ENCODE measurements at regions not wholly inside any gene's neighbourhood (a gene's known extent, or its start where the extent isn't known, plus 50 kb on each side); places are given as distances from the start of the nearest gene placed in this dataset.

DNA sequence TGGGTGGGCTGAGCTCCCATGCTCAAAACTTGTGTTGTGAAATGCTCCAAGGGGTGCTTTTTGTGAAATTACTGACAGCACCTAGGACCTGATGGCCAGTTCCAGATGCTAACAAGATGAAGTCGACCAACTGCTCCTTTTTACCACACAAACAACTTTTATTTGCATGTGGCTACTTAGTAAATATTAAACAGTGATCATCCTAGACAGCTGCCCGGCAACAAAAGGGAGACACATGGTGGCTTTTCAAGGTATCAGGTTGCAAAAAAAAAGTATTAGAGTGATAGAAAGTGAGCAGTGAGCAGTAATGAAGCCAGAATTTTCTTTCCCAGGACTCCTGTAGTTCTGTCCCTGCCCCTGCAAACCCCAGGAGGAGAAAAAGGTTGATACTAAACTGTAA lies 118.5 kb downstream of the RPIA start:
- Mint-ChIP-seq H3K4me1 (no peaks in the 10 kb centered on the region), H3K4me3 (no peak overlapping the region), H3K27ac (no peak overlapping the region), H3K27me3 (ENCODE audit: low read depth) (peaks cover 10% of the 10 kb centered on the region; the same call in 1 of the 2 replicates), H3K36me3 (peaks cover 20% of the 10 kb centered on the region), H3K9me3 (peaks cover 33% of the 10 kb centered on the region)
- DNase-seq (ENCODE audit: low spot score) = no peak
- TF ChIP-seq, protein P1, sequence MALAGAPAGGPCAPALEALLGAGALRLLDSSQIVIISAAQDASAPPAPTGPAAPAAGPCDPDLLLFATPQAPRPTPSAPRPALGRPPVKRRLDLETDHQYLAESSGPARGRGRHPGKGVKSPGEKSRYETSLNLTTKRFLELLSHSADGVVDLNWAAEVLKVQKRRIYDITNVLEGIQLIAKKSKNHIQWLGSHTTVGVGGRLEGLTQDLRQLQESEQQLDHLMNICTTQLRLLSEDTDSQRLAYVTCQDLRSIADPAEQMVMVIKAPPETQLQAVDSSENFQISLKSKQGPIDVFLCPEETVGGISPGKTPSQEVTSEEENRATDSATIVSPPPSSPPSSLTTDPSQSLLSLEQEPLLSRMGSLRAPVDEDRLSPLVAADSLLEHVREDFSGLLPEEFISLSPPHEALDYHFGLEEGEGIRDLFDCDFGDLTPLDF (CRISPR knock-in tag; IDR thresholded peaks at IDR 0.05) = no peak
- no peak for TF ChIP-seq MLX (CRISPR knock-in tag; IDR thresholded peaks at IDR 0.05)
- no peak for TF ChIP-seq ZNF317 (CRISPR knock-in tag; IDR thresholded peaks at IDR 0.05; ENCODE audit: borderline replicate concordance, low read depth)
- no peak for TF ChIP-seq SP1 (CRISPR knock-in tag; conservative IDR thresholded peaks at IDR 0.05)
- no peak for TF ChIP-seq RORB (CRISPR knock-in tag; IDR thresholded peaks at IDR 0.05)
- TF ChIP-seq, protein P2, sequence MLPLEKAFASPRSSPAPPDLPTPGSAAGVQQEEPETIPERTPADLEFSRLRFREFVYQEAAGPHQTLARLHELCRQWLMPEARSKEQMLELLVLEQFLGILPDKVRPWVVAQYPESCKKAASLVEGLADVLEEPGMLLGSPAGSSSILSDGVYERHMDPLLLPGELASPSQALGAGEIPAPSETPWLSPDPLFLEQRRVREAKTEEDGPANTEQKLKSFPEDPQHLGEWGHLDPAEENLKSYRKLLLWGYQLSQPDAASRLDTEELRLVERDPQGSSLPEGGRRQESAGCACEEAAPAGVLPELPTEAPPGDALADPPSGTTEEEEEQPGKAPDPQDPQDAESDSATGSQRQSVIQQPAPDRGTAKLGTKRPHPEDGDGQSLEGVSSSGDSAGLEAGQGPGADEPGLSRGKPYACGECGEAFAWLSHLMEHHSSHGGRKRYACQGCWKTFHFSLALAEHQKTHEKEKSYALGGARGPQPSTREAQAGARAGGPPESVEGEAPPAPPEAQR (CRISPR knock-in tag; IDR thresholded peaks at IDR 0.05) = no peak
- TF ChIP-seq, protein P3, sequence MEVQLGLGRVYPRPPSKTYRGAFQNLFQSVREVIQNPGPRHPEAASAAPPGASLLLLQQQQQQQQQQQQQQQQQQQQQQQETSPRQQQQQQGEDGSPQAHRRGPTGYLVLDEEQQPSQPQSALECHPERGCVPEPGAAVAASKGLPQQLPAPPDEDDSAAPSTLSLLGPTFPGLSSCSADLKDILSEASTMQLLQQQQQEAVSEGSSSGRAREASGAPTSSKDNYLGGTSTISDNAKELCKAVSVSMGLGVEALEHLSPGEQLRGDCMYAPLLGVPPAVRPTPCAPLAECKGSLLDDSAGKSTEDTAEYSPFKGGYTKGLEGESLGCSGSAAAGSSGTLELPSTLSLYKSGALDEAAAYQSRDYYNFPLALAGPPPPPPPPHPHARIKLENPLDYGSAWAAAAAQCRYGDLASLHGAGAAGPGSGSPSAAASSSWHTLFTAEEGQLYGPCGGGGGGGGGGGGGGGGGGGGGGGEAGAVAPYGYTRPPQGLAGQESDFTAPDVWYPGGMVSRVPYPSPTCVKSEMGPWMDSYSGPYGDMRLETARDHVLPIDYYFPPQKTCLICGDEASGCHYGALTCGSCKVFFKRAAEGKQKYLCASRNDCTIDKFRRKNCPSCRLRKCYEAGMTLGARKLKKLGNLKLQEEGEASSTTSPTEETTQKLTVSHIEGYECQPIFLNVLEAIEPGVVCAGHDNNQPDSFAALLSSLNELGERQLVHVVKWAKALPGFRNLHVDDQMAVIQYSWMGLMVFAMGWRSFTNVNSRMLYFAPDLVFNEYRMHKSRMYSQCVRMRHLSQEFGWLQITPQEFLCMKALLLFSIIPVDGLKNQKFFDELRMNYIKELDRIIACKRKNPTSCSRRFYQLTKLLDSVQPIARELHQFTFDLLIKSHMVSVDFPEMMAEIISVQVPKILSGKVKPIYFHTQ (CRISPR knock-in tag; IDR thresholded peaks at IDR 0.05) = no peak
- ATAC-seq = no peak
- POLR2A ChIA-PET = no interaction called here
- CTCF ChIA-PET = interaction anchor here (1.7 kb wide), 1 partner anchor 22 kb away, joined by 8 read pairs; no protein-coding TSS in a partner anchor

DNA sequence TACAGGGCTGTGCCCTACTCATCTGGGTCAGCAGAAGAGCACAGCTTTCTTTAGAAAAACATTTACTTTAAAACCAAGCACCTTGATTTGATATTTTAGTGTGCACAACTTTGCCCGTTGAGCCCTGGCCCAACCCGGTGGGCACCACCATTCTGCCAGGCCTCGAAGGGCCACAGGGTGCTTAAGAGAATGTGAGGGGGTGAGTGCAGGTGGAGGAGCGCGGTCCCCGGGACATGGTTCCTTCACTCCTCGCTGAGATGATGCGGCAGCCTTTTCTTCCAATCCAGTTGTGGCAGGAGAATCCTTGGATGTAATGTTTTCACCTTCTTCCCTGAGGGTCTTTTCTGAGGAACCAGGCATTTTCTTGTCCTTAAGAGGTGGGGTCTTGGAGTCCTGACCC lies 119.0 kb downstream of the RPIA start:
- DNase-seq (ENCODE audit: low spot score) (no peak), ATAC-seq (no peak)
- POLR2A ChIA-PET = no interaction called here
- Mint-ChIP-seq H3K9me3 (peaks cover 38% of the 10 kb centered on the region), H3K36me3 (peaks cover 25% of the 10 kb centered on the region), H3K4me1 (no peaks in the 10 kb centered on the region), H3K4me3 (no peak overlapping the region), H3K27ac (no peak overlapping the region), H3K27me3 (ENCODE audit: low read depth) (peaks cover 10% of the 10 kb centered on the region; the same call in 1 of the 2 replicates)
- CTCF ChIA-PET = interaction anchor here (0.6 kb wide), 1 partner anchor 259 kb away, joined by 3 read pairs; no protein-coding TSS in a partner anchor
- TF ChIP-seq, protein P4, sequence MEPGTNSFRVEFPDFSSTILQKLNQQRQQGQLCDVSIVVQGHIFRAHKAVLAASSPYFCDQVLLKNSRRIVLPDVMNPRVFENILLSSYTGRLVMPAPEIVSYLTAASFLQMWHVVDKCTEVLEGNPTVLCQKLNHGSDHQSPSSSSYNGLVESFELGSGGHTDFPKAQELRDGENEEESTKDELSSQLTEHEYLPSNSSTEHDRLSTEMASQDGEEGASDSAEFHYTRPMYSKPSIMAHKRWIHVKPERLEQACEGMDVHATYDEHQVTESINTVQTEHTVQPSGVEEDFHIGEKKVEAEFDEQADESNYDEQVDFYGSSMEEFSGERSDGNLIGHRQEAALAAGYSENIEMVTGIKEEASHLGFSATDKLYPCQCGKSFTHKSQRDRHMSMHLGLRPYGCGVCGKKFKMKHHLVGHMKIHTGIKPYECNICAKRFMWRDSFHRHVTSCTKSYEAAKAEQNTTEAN (CRISPR knock-in tag; IDR thresholded peaks at IDR 0.05) = no peak
- TF ChIP-seq ELF4 (CRISPR knock-in tag; IDR thresholded peaks at IDR 0.05; ENCODE audit: low read depth) (no peak), MLX (CRISPR knock-in tag; IDR thresholded peaks at IDR 0.05) (no peak), USF1 (CRISPR knock-in tag; IDR thresholded peaks at IDR 0.05) (no peak)
- TF ChIP-seq, protein P1 (CRISPR knock-in tag; IDR thresholded peaks at IDR 0.05) = no peak
